GM12878 (cell line): ENCODE measurements at regions not wholly inside any gene's neighbourhood (a gene's known extent, or its start where the extent isn't known, plus 50 kb on each side); places are given as distances from the start of the nearest gene placed in this dataset.

Source experiments
- ATAC-seq: fragments of 200-7000 bp; cut with Tn5 transposase; 3 replicates; pipeline ENCODE4 v1.9.1; 2020; ENCODE audit warnings: mild to moderate bottlenecking, moderate library complexity
- BruUV-seq: library from RNA; stranded (reverse); fragments of 400-500 nt; replicated peaks from 2 replicates; lab custom pipeline; 2021; lab: Mats Ljungman, UMichigan
- CTCF ChIA-PET: fragments of 300-600 bp; sonication (Branson Sonifier 250); formaldehyde crosslinking; extraction: SDS; loops from one replicate; lab custom pipeline; 2021; ENCODE audit warnings: inconsistent platforms; lab: Yijun Ruan, JAX
- POLR2A ChIA-PET: fragments of 350-600 bp; formaldehyde crosslinking; extraction: SDS; loops from one replicate; lab custom pipeline; 2021; ENCODE audit warnings: inconsistent platforms; lab: Charles Lee
- RAD21 ChIA-PET: fragments of 300-600 bp; sonication (Branson Sonifier 250); formaldehyde crosslinking; loops from one replicate; lab custom pipeline; 2023; ENCODE audit warnings: antibody characterized with exemption; ENCODE audit not compliant: unreplicated experiment; lab: Charles Lee
- SMC1A ChIA-PET: fragments of 300-600 bp; sonication (Branson Sonifier 250); formaldehyde crosslinking; loops from one replicate; lab custom pipeline; 2023; ENCODE audit not compliant: unreplicated experiment, uncharacterized antibody; lab: Charles Lee
- DNase-seq: peaks from one replicate; pipeline ENCODE4 v3.0.0-alpha.2; 2011; ENCODE audit warnings: low read depth, low spot score
- FAIRE-seq: peaks from 3 replicates; lab custom pipeline; 2011; peaks lifted over from hg19 to GRCh38; lab: Jason Lieb, UNC
- H2AFZ ChIP-seq: 2 replicates; pipeline ENCODE4 v1.6.0; 2011; ENCODE audit warnings: low read depth, low read length, control low read depth; ENCODE audit not compliant: control insufficient read depth
- H3K27ac ChIP-seq: 2 replicates; pipeline ENCODE4 v1.5.1; 2011; ENCODE audit warnings: control low read depth; ENCODE audit not compliant: control insufficient read depth, insufficient read depth
- H3K27me3 ChIP-seq, 2 experiments: replicated peaks in 1 of 2; 2 replicates each; pipeline versions ENCODE4 v1.6.0 to v1.6.1; 2011; ENCODE audit warnings: low read length in 1 of 2; ENCODE audit not compliant: control insufficient read depth in 2 of 2, insufficient read depth in 2 of 2
- H3K36me3 ChIP-seq, 2 experiments: 2 replicates each; pipeline ENCODE4 v1.5.1; 2011; ENCODE audit warnings: low read length in 1 of 2; ENCODE audit not compliant: control insufficient read depth in 2 of 2, insufficient read depth in 2 of 2
- H3K4me1 ChIP-seq: 2 replicates; pipeline ENCODE4 v1.6.1; 2011; ENCODE audit warnings: mild to moderate bottlenecking, low read length, moderate library complexity, mixed read lengths; ENCODE audit not compliant: control insufficient read depth, insufficient read depth
- H3K4me2 ChIP-seq: 2 replicates; pipeline ENCODE4 v1.6.0; 2011; ENCODE audit warnings: control low read depth; ENCODE audit not compliant: control insufficient read depth, insufficient read depth
- H3K4me3 ChIP-seq: fragments of 200-600 bp; sonication (generic); 2 replicates; pipeline ENCODE4 v1.5.1; 2016
- H3K79me2 ChIP-seq: 2 replicates; pipeline ENCODE4 v1.6.0; 2011; ENCODE audit warnings: low read length; ENCODE audit not compliant: control insufficient read depth, insufficient read depth
- H3K9ac ChIP-seq: 2 replicates; pipeline ENCODE4 v1.8.0; 2011; ENCODE audit warnings: low read length, control low read depth, mixed read lengths; ENCODE audit not compliant: control insufficient read depth, insufficient read depth
- H3K9me3 ChIP-seq: replicated peaks from 3 replicates; pipeline ENCODE4 v1.5.1; 2011; ENCODE audit warnings: mild to moderate bottlenecking, low read length; ENCODE audit not compliant: control insufficient read depth, insufficient read depth
- H4K20me1 ChIP-seq: 2 replicates; pipeline ENCODE4 v1.6.0; 2011; ENCODE audit not compliant: control insufficient read depth, insufficient read depth
- DPF2 ChIP-seq: fragments of 450-650 bp; IDR thresholded peaks from 2 replicates; pipeline ENCODE4 v1.6.1; 2017; ENCODE audit warnings: mild to moderate bottlenecking
- HCFC1 ChIP-seq: fragments of 150-350 bp; IDR thresholded peaks from 2 replicates; pipeline ENCODE4 v1.6.1; 2014; ENCODE audit warnings: low read length
- HDAC6 ChIP-seq: fragments of 200-600 bp; sonication (generic); IDR thresholded peaks from one replicate; pipeline ENCODE4 v1.8.0; 2017; ENCODE audit warnings: antibody characterized with exemption; ENCODE audit not compliant: unreplicated experiment
- LARP7 ChIP-seq: fragments of 450-650 bp; IDR thresholded peaks from 2 replicates; pipeline ENCODE4 v1.6.1; 2017; ENCODE audit warnings: mild to moderate bottlenecking
- NRF1 ChIP-seq: conservative IDR thresholded peaks from 2 replicates; pipeline ENCODE4 v1.6.1; 2011; ENCODE audit warnings: mild to moderate bottlenecking, low read depth, low read length, improper control_type of control experiment
- PML ChIP-seq: IDR thresholded peaks from 2 replicates; pipeline ENCODE4 v1.6.1; 2012; ENCODE audit warnings: low read length, inconsistent platforms
- SIN3A ChIP-seq: IDR thresholded peaks from 2 replicates; pipeline ENCODE4 v1.6.1; 2012; ENCODE audit warnings: low read depth, low read length, improper control_type of control experiment
- SREBF1 ChIP-seq: IDR thresholded peaks from 2 replicates; pipeline ENCODE4 v1.6.1; 2012; ENCODE audit warnings: mild to moderate bottlenecking, low read length
- SRF ChIP-seq, 2 experiments: IDR thresholded peaks; 2 replicates each; pipeline ENCODE4 v1.6.1; 2011; ENCODE audit warnings: low read depth in 2 of 2, low read length in 2 of 2, mild to moderate bottlenecking in 1 of 2, moderate library complexity in 1 of 2
- SUPT20H ChIP-seq: IDR thresholded peaks from 2 replicates; pipeline ENCODE4 v1.6.1; 2011; ENCODE audit warnings: low read depth, mild to moderate bottlenecking, low read length, moderate library complexity, borderline replicate concordance; ENCODE audit not compliant: control insufficient read depth
- TCF3 ChIP-seq: IDR thresholded peaks from 2 replicates; pipeline ENCODE4 v1.6.1; 2012; ENCODE audit warnings: low read depth, mild to moderate bottlenecking, low read length, borderline replicate concordance; ENCODE audit not compliant: insufficient read depth
- YY1 ChIP-seq: IDR thresholded peaks from 2 replicates; pipeline ENCODE4 v1.6.1; 2011; ENCODE audit warnings: low read depth, mild to moderate bottlenecking, low read length
- whole genome bisulfite sequencing: methylation state at CpG from one replicate; pipeline ENCODE4 v1.1.6; 2016; ENCODE audit warnings: low lambda C conversion rate; ENCODE audit not compliant: insufficient replicate concordance, insufficient coverage; ENCODE audit errors: missing lambda C conversion rate; 5-methylcytosine and 5-hydroxymethylcytosine counted together
- in situ Hi-C: fragments of 300-500 bp; cut with MboI; formaldehyde crosslinking; loops from 9 replicates; pipeline ENCODE4 v1.14.3; 2018; ENCODE audit warnings: mixed read lengths
- intact Hi-C: fragments of 100-400 bp; cut with micrococcal nuclease; formaldehyde crosslinking; loops from one replicate; pipeline ENCODE4 v1.14.2; 2022; ENCODE audit not compliant: unreplicated experiment
- TF ChIP-seq, protein P1 (sequence below): fragments of 450-650 bp; IDR thresholded peaks from 2 replicates; pipeline ENCODE4 v1.6.1; 2017; ENCODE audit warnings: mild to moderate bottlenecking, moderate library complexity
- TF ChIP-seq, protein P2 (sequence below): fragments of 450-650 bp; IDR thresholded peaks from 2 replicates; pipeline ENCODE4 v1.6.1; 2014; ENCODE audit warnings: mild to moderate bottlenecking
- TF ChIP-seq, protein P3 (sequence below): fragments of 450-650 bp; IDR thresholded peaks from 2 replicates; pipeline ENCODE4 v1.6.1; 2017; ENCODE audit warnings: borderline replicate concordance
- TF ChIP-seq, protein P4 (sequence below): fragments of 450-650 bp; IDR thresholded peaks from 2 replicates; pipeline ENCODE4 v1.6.1; 2017; ENCODE audit warnings: mild to moderate bottlenecking

DNA sequence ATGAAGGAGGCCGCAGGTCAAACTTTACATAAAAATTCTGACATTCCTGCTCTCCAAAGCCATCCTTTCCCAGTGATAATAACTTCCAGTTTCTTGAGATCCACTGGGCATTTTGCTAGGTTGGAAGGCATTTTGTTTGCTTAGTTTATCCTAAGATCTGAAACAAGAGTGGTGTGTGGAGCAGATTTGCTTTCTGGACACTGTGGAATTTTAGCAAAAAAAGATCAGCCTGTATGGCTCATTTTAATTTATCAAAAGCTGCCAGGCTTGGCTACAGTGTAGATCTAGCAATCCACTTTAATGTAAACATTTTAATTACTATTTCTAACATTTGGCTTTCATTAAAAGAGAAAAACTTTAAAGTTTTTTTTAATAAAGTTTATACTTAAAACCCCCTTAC, 124.8 kb downstream of the SAMD9 start:
- Histone ChIP-seq H3K27me3 (no peaks in the 10 kb centered on the region), H2AFZ (no peak overlapping the region), H3K36me3 (no peaks in the 10 kb centered on the region), H3K4me3 (no peak overlapping the region), H3K9ac (no peak overlapping the region), H3K4me2 (no peak overlapping the region), H3K27ac (no peak overlapping the region), H3K9me3 (no peaks in the 10 kb centered on the region), H3K4me1 (no peaks in the 10 kb centered on the region), H4K20me1 (no peaks in the 10 kb centered on the region), H3K79me2 (no peaks in the 10 kb centered on the region)
- no TSS peak for BruUV-seq
- WGBS, result 35% methylated on average over 1 of the region's 1 CpG
- intact Hi-C loops, result no loop called here
- in situ Hi-C loops, result no loop called here
- no peak for DNase-seq
- CTCF ChIA-PET, result no interaction called here
- FAIRE-seq, result no peak
- SMC1A ChIA-PET, result no interaction called here
- ATAC-seq, result no peak
- POLR2A ChIA-PET, result no interaction called here
- RAD21 ChIA-PET, result no interaction called here
- TF ChIP-seq YY1 (no peak), HCFC1 (no peak), TCF3 (no peak), PML (no peak), HDAC6 (no peak), NRF1 (no peak), SRF (IDR thresholded peaks at IDR 0.05; ENCODE audit: low read depth in 2 of 2, low read length in 2 of 2) (no peak), DPF2 (no peak), LARP7 (no peak), SREBF1 (no peak), SIN3A (no peak), SUPT20H (no peak)
- TF ChIP-seq, protein P1, sequence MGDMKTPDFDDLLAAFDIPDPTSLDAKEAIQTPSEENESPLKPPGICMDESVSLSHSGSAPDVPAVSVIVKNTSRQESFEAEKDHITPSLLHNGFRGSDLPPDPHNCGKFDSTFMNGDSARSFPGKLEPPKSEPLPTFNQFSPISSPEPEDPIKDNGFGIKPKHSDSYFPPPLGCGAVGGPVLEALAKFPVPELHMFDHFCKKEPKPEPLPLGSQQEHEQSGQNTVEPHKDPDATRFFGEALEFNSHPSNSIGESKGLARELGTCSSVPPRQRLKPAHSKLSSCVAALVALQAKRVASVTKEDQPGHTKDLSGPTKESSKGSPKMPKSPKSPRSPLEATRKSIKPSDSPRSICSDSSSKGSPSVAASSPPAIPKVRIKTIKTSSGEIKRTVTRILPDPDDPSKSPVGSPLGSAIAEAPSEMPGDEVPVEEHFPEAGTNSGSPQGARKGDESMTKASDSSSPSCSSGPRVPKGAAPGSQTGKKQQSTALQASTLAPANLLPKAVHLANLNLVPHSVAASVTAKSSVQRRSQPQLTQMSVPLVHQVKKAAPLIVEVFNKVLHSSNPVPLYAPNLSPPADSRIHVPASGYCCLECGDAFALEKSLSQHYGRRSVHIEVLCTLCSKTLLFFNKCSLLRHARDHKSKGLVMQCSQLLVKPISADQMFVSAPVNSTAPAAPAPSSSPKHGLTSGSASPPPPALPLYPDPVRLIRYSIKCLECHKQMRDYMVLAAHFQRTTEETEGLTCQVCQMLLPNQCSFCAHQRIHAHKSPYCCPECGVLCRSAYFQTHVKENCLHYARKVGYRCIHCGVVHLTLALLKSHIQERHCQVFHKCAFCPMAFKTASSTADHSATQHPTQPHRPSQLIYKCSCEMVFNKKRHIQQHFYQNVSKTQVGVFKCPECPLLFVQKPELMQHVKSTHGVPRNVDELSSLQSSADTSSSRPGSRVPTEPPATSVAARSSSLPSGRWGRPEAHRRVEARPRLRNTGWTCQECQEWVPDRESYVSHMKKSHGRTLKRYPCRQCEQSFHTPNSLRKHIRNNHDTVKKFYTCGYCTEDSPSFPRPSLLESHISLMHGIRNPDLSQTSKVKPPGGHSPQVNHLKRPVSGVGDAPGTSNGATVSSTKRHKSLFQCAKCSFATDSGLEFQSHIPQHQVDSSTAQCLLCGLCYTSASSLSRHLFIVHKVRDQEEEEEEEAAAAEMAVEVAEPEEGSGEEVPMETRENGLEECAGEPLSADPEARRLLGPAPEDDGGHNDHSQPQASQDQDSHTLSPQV, result no peak
- TF ChIP-seq, protein P2, sequence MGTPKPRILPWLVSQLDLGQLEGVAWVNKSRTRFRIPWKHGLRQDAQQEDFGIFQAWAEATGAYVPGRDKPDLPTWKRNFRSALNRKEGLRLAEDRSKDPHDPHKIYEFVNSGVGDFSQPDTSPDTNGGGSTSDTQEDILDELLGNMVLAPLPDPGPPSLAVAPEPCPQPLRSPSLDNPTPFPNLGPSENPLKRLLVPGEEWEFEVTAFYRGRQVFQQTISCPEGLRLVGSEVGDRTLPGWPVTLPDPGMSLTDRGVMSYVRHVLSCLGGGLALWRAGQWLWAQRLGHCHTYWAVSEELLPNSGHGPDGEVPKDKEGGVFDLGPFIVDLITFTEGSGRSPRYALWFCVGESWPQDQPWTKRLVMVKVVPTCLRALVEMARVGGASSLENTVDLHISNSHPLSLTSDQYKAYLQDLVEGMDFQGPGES, result no peak
- TF ChIP-seq, protein P3, sequence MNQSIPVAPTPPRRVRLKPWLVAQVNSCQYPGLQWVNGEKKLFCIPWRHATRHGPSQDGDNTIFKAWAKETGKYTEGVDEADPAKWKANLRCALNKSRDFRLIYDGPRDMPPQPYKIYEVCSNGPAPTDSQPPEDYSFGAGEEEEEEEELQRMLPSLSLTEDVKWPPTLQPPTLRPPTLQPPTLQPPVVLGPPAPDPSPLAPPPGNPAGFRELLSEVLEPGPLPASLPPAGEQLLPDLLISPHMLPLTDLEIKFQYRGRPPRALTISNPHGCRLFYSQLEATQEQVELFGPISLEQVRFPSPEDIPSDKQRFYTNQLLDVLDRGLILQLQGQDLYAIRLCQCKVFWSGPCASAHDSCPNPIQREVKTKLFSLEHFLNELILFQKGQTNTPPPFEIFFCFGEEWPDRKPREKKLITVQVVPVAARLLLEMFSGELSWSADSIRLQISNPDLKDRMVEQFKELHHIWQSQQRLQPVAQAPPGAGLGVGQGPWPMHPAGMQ, result no peak
- TF ChIP-seq, protein P4, sequence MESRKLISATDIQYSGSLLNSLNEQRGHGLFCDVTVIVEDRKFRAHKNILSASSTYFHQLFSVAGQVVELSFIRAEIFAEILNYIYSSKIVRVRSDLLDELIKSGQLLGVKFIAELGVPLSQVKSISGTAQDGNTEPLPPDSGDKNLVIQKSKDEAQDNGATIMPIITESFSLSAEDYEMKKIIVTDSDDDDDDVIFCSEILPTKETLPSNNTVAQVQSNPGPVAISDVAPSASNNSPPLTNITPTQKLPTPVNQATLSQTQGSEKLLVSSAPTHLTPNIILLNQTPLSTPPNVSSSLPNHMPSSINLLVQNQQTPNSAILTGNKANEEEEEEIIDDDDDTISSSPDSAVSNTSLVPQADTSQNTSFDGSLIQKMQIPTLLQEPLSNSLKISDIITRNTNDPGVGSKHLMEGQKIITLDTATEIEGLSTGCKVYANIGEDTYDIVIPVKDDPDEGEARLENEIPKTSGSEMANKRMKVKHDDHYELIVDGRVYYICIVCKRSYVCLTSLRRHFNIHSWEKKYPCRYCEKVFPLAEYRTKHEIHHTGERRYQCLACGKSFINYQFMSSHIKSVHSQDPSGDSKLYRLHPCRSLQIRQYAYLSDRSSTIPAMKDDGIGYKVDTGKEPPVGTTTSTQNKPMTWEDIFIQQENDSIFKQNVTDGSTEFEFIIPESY, result no peak
